NCI-H2196 treated with DMSO at 0.1 percent for 48 hours (cell line): ENCODE measurements at regions not wholly inside any gene's neighbourhood (a gene's known extent, or its start where the extent isn't known, plus 50 kb on each side); places are given as distances from the start of the nearest gene placed in this dataset.

ENCODE experiments used
- DNase-seq: peaks from one replicate; lab custom pipeline; 2025; ENCODE audit not compliant: unreplicated experiment; lab: John Stamatoyannopoulos, UW

GRCh38 chr2:126774290-126774689 lies 118.3 kb downstream of the GYPC start:
- DNase-seq = no peak

GRCh38 chr2:126774761-126775160 lies 118.8 kb downstream of the GYPC start:
- no peak for DNase-seq

- no peak for DNase-seq
These were observed 119.5 kb downstream of the GYPC start for GRCh38 chr2:126775300-126775985.

- no peak for DNase-seq
These were observed 120.3 kb downstream of the GYPC start for GRCh38 chr2:126776255-126776654.

GRCh38 chr2:126776692-126777619 lies 121.0 kb downstream of the GYPC start:
- peak; percentile 60 for DNase-seq

- no peak for DNase-seq
These were observed 121.1 kb upstream of the TEX51 start for GRCh38 chr2:126777620-126777978.

- DNase-seq = no peak
These were observed 119.9 kb upstream of the TEX51 start for GRCh38 chr2:126778561-126779501.

GRCh38 chr2:126781206-126781605 lies 117.5 kb upstream of the TEX51 start:
- no peak for DNase-seq

GRCh38 chr2:126781806-126782205 lies 116.9 kb upstream of the TEX51 start:
- DNase-seq = no peak

- no peak for DNase-seq
These were observed 116.0 kb upstream of the TEX51 start for GRCh38 chr2:126782648-126783047.

GRCh38 chr2:126783341-126783740 lies 115.3 kb upstream of the TEX51 start:
- no peak for DNase-seq

- DNase-seq = no peak
These were observed 114.6 kb upstream of the TEX51 start for GRCh38 chr2:126784045-126784444.

- no peak for DNase-seq
These were observed 114.1 kb upstream of the TEX51 start for GRCh38 chr2:126784621-126785020.

GRCh38 chr2:126785236-126785635 lies 113.5 kb upstream of the TEX51 start:
- no peak for DNase-seq

- DNase-seq = no peak
These were observed 112.8 kb upstream of the TEX51 start for GRCh38 chr2:126785862-126786261.

- DNase-seq = no peak
These were observed 111.9 kb upstream of the TEX51 start for GRCh38 chr2:126786765-126787164.

- no peak for DNase-seq
These were observed 111.4 kb upstream of the TEX51 start for GRCh38 chr2:126787289-126787688.

- no peak for DNase-seq
These were observed 110.6 kb upstream of the TEX51 start for GRCh38 chr2:126788113-126788512.

GRCh38 chr2:126788652-126789051 lies 110.0 kb upstream of the TEX51 start:
- no peak for DNase-seq

GRCh38 chr2:126790987-126791780 lies 107.5 kb upstream of the TEX51 start:
- no peak for DNase-seq
